Activated CD8-positive, alpha-beta T cell treated with anti-CD3 and anti-CD28 coated beads for 36 hours (primary cell): ENCODE measurements at regions not wholly inside any gene's neighbourhood (a gene's known extent, or its start where the extent isn't known, plus 50 kb on each side); places are given as distances from the start of the nearest gene placed in this dataset.

Source experiments
- ATAC-seq: fragments of 200-7000 bp; cut with Tn5 transposase; one replicate; pipeline ENCODE4 v1.10.0; 2021; ENCODE audit warnings: mild to moderate bottlenecking, moderate library complexity
- CTCF ChIA-PET: fragments of 350-600 bp; sonication (Branson Sonifier 250); formaldehyde crosslinking; loops from one replicate; lab custom pipeline; 2021; ENCODE audit warnings: antibody characterized with exemption; lab: Charles Lee
- POLR2A ChIA-PET: fragments of 350-600 bp; sonication (Branson Sonifier 250); formaldehyde crosslinking; loops from one replicate; lab custom pipeline; 2021; ENCODE audit warnings: antibody characterized with exemption; lab: Charles Lee
- DNase-seq: peaks from one replicate; pipeline ENCODE4 v3.0.0-alpha.2; 2020
- H3K27ac Mint-ChIP-seq: one replicate; pipeline ENCODE4 v1.8.0; 2021; ENCODE audit warnings: mild to moderate bottlenecking, mixed read lengths
- H3K27me3 Mint-ChIP-seq: one replicate; pipeline ENCODE4 v1.8.0; 2021; ENCODE audit warnings: mixed read lengths
- H3K36me3 Mint-ChIP-seq: one replicate; pipeline ENCODE4 v1.8.0; 2021; ENCODE audit warnings: low read depth, mixed read lengths
- H3K4me1 Mint-ChIP-seq: one replicate; pipeline ENCODE4 v1.8.0; 2021; ENCODE audit warnings: low read depth, mixed read lengths
- H3K4me3 Mint-ChIP-seq: one replicate; pipeline ENCODE4 v1.8.0; 2021; ENCODE audit warnings: mild to moderate bottlenecking, moderate library complexity, mixed read lengths
- H3K9me3 Mint-ChIP-seq: one replicate; pipeline ENCODE4 v1.8.0; 2021; ENCODE audit warnings: mixed read lengths
- CTCF ChIP-seq: fragments of 200-600 bp; IDR thresholded peaks from one replicate; pipeline ENCODE4 v1.8.0; 2022; ENCODE audit warnings: antibody characterized with exemption, mild to moderate bottlenecking
- intact Hi-C: fragments of 100-400 bp; cut with micrococcal nuclease; formaldehyde crosslinking; loops from one replicate; pipeline ENCODE4 v1.10.0; 2022

GRCh38 chr12:82121545-82121944, 236.6 kb downstream of the CCDC59 start:
- intact Hi-C loops, result no loop called here
- Mint-ChIP-seq H3K27ac (no peak overlapping the region), H3K4me1 (no peaks in the 10 kb centered on the region), H3K36me3 (no peaks in the 10 kb centered on the region), H3K4me3 (no peak overlapping the region), H3K9me3 (no peaks in the 10 kb centered on the region), H3K27me3 (no peaks in the 10 kb centered on the region)
- POLR2A ChIA-PET, result no interaction called here
- no peak for DNase-seq
- TF ChIP-seq CTCF, result no peak
- CTCF ChIA-PET, result no interaction called here
- no peak for ATAC-seq

GRCh38 chr12:82120901-82121300, 237.3 kb downstream of the CCDC59 start:
- H3K4me3 Mint-ChIP-seq, result no peak overlapping the region
- H3K4me1 Mint-ChIP-seq, result no peaks in the 10 kb centered on the region
- ATAC-seq (no peak), DNase-seq (no peak)
- POLR2A ChIA-PET, result no interaction called here
- TF ChIP-seq CTCF, result no peak
- H3K27me3 Mint-ChIP-seq, result no peaks in the 10 kb centered on the region
- intact Hi-C loops, result no loop called here
- CTCF ChIA-PET, result no interaction called here
- H3K36me3 Mint-ChIP-seq, result no peaks in the 10 kb centered on the region
- H3K9me3 Mint-ChIP-seq, result no peaks in the 10 kb centered on the region
- no peak overlapping the region for H3K27ac Mint-ChIP-seq

- Mint-ChIP-seq H3K27me3 (peaks cover 3% of the 10 kb centered on the region), H3K36me3 (no peaks in the 10 kb centered on the region), H3K9me3 (no peaks in the 10 kb centered on the region), H3K27ac (no peak overlapping the region), H3K4me1 (no peaks in the 10 kb centered on the region), H3K4me3 (no peak overlapping the region)
- POLR2A ChIA-PET, result no interaction called here
- ATAC-seq (no peak), DNase-seq (no peak)
- intact Hi-C loops, result no loop called here
- CTCF ChIA-PET, result no interaction called here
- TF ChIP-seq CTCF, result no peak
These were observed 248.9 kb downstream of the CCDC59 start for GRCh38 chr12:82109243-82109642.

GRCh38 chr12:82108615-82109014, 249.6 kb downstream of the CCDC59 start:
- no peak overlapping the region for H3K4me3 Mint-ChIP-seq
- POLR2A ChIA-PET, result no interaction called here
- peaks cover 3% of the 10 kb centered on the region for H3K27me3 Mint-ChIP-seq
- no peak for TF ChIP-seq CTCF
- H3K36me3 Mint-ChIP-seq, result no peaks in the 10 kb centered on the region
- H3K4me1 Mint-ChIP-seq, result no peaks in the 10 kb centered on the region
- DNase-seq, result no peak
- no peak for ATAC-seq
- no peak overlapping the region for H3K27ac Mint-ChIP-seq
- CTCF ChIA-PET, result no interaction called here
- H3K9me3 Mint-ChIP-seq, result no peaks in the 10 kb centered on the region
- intact Hi-C loops, result no loop called here

GRCh38 chr12:82099216-82099615, 259.0 kb downstream of the CCDC59 start:
- no peak for TF ChIP-seq CTCF
- no peak for DNase-seq
- Mint-ChIP-seq H3K27me3 (peaks cover 1% of the 10 kb centered on the region), H3K9me3 (peaks cover 2% of the 10 kb centered on the region), H3K36me3 (no peaks in the 10 kb centered on the region), H3K27ac (no peak overlapping the region), H3K4me3 (no peak overlapping the region), H3K4me1 (no peaks in the 10 kb centered on the region)
- ChIA-PET POLR2A (interaction anchor here (0.6 kb wide), 1 partner anchor 286 kb away, joined by 3 read pairs; no protein-coding TSS in a partner anchor), CTCF (no interaction called here)
- ATAC-seq, result no peak
- intact Hi-C loops, result no loop called here
